ENCODE measurements at regions not wholly inside any gene's neighbourhood (a gene's known extent, or its start where the extent isn't known, plus 50 kb on each side); places are given as distances from the start of the nearest gene placed in this dataset.

- Histone ChIP-seq H3K36me3 (no peaks in the 10 kb centered on the region), H3K9me3 (no peaks in the 10 kb centered on the region), H3K4me1 (peaks cover 0 to 4% (median 0%) of the 10 kb centered on the region in 4 donors), H3K27ac (no peak overlapping the region), H3K27me3 (no peaks in the 10 kb centered on the region), H3K4me3 (no peak overlapping the region)
- no peak for DNase-seq (ENCODE audit: low spot score in 2 of 2)
- WGBS, 2 donors = 79 to 82% methylated on average over 11 of the region's 11 CpGs
- TF ChIP-seq EP300 (IDR thresholded peaks at IDR 0.05) (no peak), POLR2A (IDR thresholded peaks at IDR 0.05) (no peak), CTCF (IDR thresholded peaks at IDR 0.05) (no peak)
Measured at GRCh38 chr11:116360221-116360941, 412.4 kb downstream of the BUD13 start.

GRCh38 chr11:116357784-116358544 is 414.8 kb downstream of the BUD13 start:
- Histone ChIP-seq H3K36me3 (no peaks in the 10 kb centered on the region), H3K9me3 (no peaks in the 10 kb centered on the region), H3K27me3 (no peaks in the 10 kb centered on the region), H3K4me1 (peaks cover 0 to 4% (median 0%) of the 10 kb centered on the region in 4 donors), H3K27ac (no peak overlapping the region), H3K4me3 (no peak overlapping the region)
- TF ChIP-seq EP300 (IDR thresholded peaks at IDR 0.05) (no peak), CTCF (IDR thresholded peaks at IDR 0.05) (peak in 4 of 5 experiments; percentile 17 to 34 (median 24))
- WGBS, 2 donors = 33 to 36% methylated on average over 36 to 37 of the region's 37 CpGs
- DNase-seq (ENCODE audit: low spot score in 2 of 2) = no peak

GRCh38 chr11:116356451-116356850 is 416.3 kb downstream of the BUD13 start:
- Histone ChIP-seq H3K4me3 (no peak overlapping the region), H3K4me1 (peaks cover 0 to 4% (median 0%) of the 10 kb centered on the region in 4 donors), H3K9me3 (no peaks in the 10 kb centered on the region), H3K36me3 (no peaks in the 10 kb centered on the region), H3K27ac (no peak overlapping the region), H3K27me3 (no peaks in the 10 kb centered on the region)
- DNase-seq (ENCODE audit: low spot score in 2 of 2) = no peak
- TF ChIP-seq POLR2A (IDR thresholded peaks at IDR 0.05) = no peak
- no peak for TF ChIP-seq CTCF (IDR thresholded peaks at IDR 0.05)
- no peak for TF ChIP-seq EP300 (IDR thresholded peaks at IDR 0.05)
- 61 to 80% methylated on average over 7 of the region's 7 CpGs for WGBS, 2 donors

GRCh38 chr11:116355104-116355503 is 417.7 kb downstream of the BUD13 start:
- Histone ChIP-seq H3K4me3 (no peak overlapping the region), H3K27me3 (no peaks in the 10 kb centered on the region), H3K27ac (no peak overlapping the region), H3K9me3 (no peaks in the 10 kb centered on the region), H3K36me3 (no peaks in the 10 kb centered on the region), H3K4me1 (peaks cover 0 to 4% (median 0%) of the 10 kb centered on the region in 4 donors)
- 77 to 90% methylated on average over 1 of the region's 1 CpG for whole genome bisulfite sequencing, 2 donors
- no peak for DNase-seq (ENCODE audit: low spot score in 2 of 2)
- TF ChIP-seq POLR2A (IDR thresholded peaks at IDR 0.05) = no peak
- TF ChIP-seq CTCF (IDR thresholded peaks at IDR 0.05) = no peak
- TF ChIP-seq EP300 (IDR thresholded peaks at IDR 0.05) = no peak

GRCh38 chr11:116353589-116353988 is 419.2 kb downstream of the BUD13 start:
- H3K4me1 ChIP-seq = peaks cover 0 to 4% (median 0%) of the 10 kb centered on the region in 4 donors
- no peak for DNase-seq (ENCODE audit: low spot score in 2 of 2)
- H3K27me3 ChIP-seq = no peaks in the 10 kb centered on the region
- TF ChIP-seq CTCF (IDR thresholded peaks at IDR 0.05) = no peak
- no peak for TF ChIP-seq EP300 (IDR thresholded peaks at IDR 0.05)
- TF ChIP-seq POLR2A (IDR thresholded peaks at IDR 0.05) = no peak
- H3K27ac ChIP-seq = no peak overlapping the region
- 44 to 46% methylated on average over 7 of the region's 7 CpGs for WGBS, 2 donors
- no peaks in the 10 kb centered on the region for H3K9me3 ChIP-seq
- no peak overlapping the region for H3K4me3 ChIP-seq
- H3K36me3 ChIP-seq = no peaks in the 10 kb centered on the region
